Left ventricle myocardium inferior (tissue), 1 donor: ENCODE measurements at regions not wholly inside any gene's neighbourhood (a gene's known extent, or its start where the extent isn't known, plus 50 kb on each side); places are given as distances from the start of the nearest gene placed in this dataset.
"Not testable (repeated sequence)": the region's sequence is repeated elsewhere in the genome, so short reads cannot be mapped to it uniquely, and the experiment has no call there.

Experiments
- DNase-seq: peaks from one replicate; pipeline ENCODE4 v3.0.0-alpha.2; 2020
- H3K27ac ChIP-seq: fragments of 200-600 bp; replicated peaks from 2 replicates; pipeline ENCODE4 v1.8.0; 2021
- H3K27me3 ChIP-seq: fragments of 200-600 bp; 2 replicates; pipeline ENCODE4 v1.8.0; 2021; ENCODE audit warnings: low read depth
- H3K36me3 ChIP-seq: fragments of 200-600 bp; 2 replicates; pipeline ENCODE4 v1.8.0; 2021
- H3K4me1 ChIP-seq: fragments of 200-600 bp; 2 replicates; pipeline ENCODE4 v1.8.0; 2021
- H3K4me3 ChIP-seq: fragments of 200-600 bp; 2 replicates; pipeline ENCODE4 v1.8.0; 2021; ENCODE audit warnings: mild to moderate bottlenecking, moderate library complexity
- H3K9me3 ChIP-seq: fragments of 200-600 bp; replicated peaks from 2 replicates; pipeline ENCODE4 v1.8.0; 2021
- CTCF ChIP-seq: fragments of 200-600 bp; IDR thresholded peaks from 2 replicates; pipeline ENCODE4 v1.8.0; 2021; ENCODE audit warnings: antibody characterized with exemption, mild to moderate bottlenecking, borderline replicate concordance
- intact Hi-C: fragments of 100-400 bp; cut with micrococcal nuclease; formaldehyde crosslinking; loops from one replicate; pipeline ENCODE4 v1.11.0; 2022
- donor health status: DM: no; HTN: yes; CAD: no; lungs with severe emphysema.

- H3K27ac ChIP-seq, result no peak overlapping the region
- TF ChIP-seq CTCF, result no peak
- intact Hi-C loops, result no loop called here
- no peak overlapping the region for H3K4me3 ChIP-seq
- no peaks in the 10 kb centered on the region for H3K4me1 ChIP-seq
- no peaks in the 10 kb centered on the region for H3K36me3 ChIP-seq
- no peak for DNase-seq
- peaks cover 4% of the 10 kb centered on the region for H3K27me3 ChIP-seq
- no peaks in the 10 kb centered on the region for H3K9me3 ChIP-seq
These were observed 418.2 kb upstream of the HNRNPA3 start for GRCh38 chr2:176794392-176794791.

- no peak overlapping the region for H3K4me3 ChIP-seq
- peaks cover 4% of the 10 kb centered on the region for H3K27me3 ChIP-seq
- H3K4me1 ChIP-seq, result no peaks in the 10 kb centered on the region
- DNase-seq, result no peak
- H3K27ac ChIP-seq, result no peak overlapping the region
- no peak for TF ChIP-seq CTCF
- H3K9me3 ChIP-seq, result no peaks in the 10 kb centered on the region
- H3K36me3 ChIP-seq, result no peaks in the 10 kb centered on the region
- intact Hi-C loops, result no loop called here
These were observed 416.8 kb upstream of the HNRNPA3 start for GRCh38 chr2:176795823-176796222.

- H3K27ac ChIP-seq, DNase-seq, H3K27me3 ChIP-seq, H3K4me1 ChIP-seq, H3K36me3 ChIP-seq, intact Hi-C loops, H3K4me3 ChIP-seq, H3K9me3 ChIP-seq: not testable (repeated sequence)
These were observed 415.9 kb upstream of the HNRNPA3 start for GRCh38 chr2:176796677-176797076.

DNA sequence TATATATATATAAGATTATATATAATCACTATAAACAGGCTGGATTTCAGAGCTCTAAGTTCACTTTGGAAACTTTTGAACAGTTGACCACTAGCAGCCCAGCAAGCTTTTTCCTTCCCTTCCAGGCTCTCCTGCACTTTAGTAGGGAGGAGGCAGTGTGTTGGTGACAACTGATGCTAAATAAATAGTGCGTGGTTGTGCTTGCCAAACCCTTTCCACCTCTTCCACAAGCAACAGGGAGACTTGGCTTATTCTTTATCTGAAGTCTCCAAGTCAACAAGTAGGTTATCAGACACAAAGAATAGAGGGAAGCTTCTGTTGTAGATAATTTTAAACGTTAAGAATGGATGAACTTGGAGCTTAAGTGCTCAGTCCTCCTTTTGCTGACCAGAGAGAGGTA is 408.2 kb upstream of the HNRNPA3 start:
- no peaks in the 10 kb centered on the region for H3K27me3 ChIP-seq
- intact Hi-C loops, result no loop called here
- no peak for TF ChIP-seq CTCF
- H3K27ac ChIP-seq, result no peak overlapping the region
- DNase-seq, result no peak
- no peaks in the 10 kb centered on the region for H3K9me3 ChIP-seq
- no peak overlapping the region for H3K4me3 ChIP-seq
- H3K36me3 ChIP-seq, result no peaks in the 10 kb centered on the region
- H3K4me1 ChIP-seq, result no peaks in the 10 kb centered on the region

GRCh38 chr2:176805345-176805744 is 407.2 kb upstream of the HNRNPA3 start:
- TF ChIP-seq CTCF, result no peak
- Histone ChIP-seq H3K9me3 (no peaks in the 10 kb centered on the region), H3K27me3 (no peaks in the 10 kb centered on the region), H3K27ac (no peak overlapping the region), H3K36me3 (no peaks in the 10 kb centered on the region), H3K4me3 (no peak overlapping the region), H3K4me1 (no peaks in the 10 kb centered on the region)
- no peak for DNase-seq
- intact Hi-C loops, result no loop called here

GRCh38 chr2:176812246-176812775 is 400.3 kb upstream of the HNRNPA3 start:
- no peak for DNase-seq
- intact Hi-C loops, result loop anchor here (10.0 kb wide), 2 partner anchors 158 to 678 kb away; no protein-coding TSS in a partner anchor
- Histone ChIP-seq H3K4me3 (no peak overlapping the region), H3K27me3 (peaks cover 6% of the 10 kb centered on the region), H3K27ac (no peak overlapping the region), H3K4me1 (no peaks in the 10 kb centered on the region), H3K9me3 (no peaks in the 10 kb centered on the region), H3K36me3 (no peaks in the 10 kb centered on the region)
- TF ChIP-seq CTCF, result no peak
